Astrocyte (in vitro differentiated cells and primary cell): ENCODE measurements at regions not wholly inside any gene's neighbourhood (a gene's known extent, or its start where the extent isn't known, plus 50 kb on each side); places are given as distances from the start of the nearest gene placed in this dataset.

Experiments used
- DNase-seq: peaks from one replicate; pipeline ENCODE4 v3.0.0-alpha.2; 2010; ENCODE audit warnings: low read depth
- FAIRE-seq: peaks from 2 replicates; lab custom pipeline; 2011; peaks lifted over from hg19 to GRCh38; lab: Jason Lieb, UNC
- H2AFZ ChIP-seq: 2 replicates; pipeline ENCODE4 v1.6.0; 2012; ENCODE audit warnings: low read depth, low read length, inconsistent platforms
- H3K27ac ChIP-seq: 2 replicates; pipeline ENCODE4 v1.5.1; 2011; ENCODE audit warnings: low read depth, low read length, inconsistent platforms
- H3K27me3 ChIP-seq: 2 replicates; pipeline ENCODE4 v1.6.0; 2011; ENCODE audit warnings: low read length, inconsistent platforms; ENCODE audit not compliant: insufficient read depth
- H3K36me3 ChIP-seq: 2 replicates; pipeline ENCODE4 v1.5.1; 2011; ENCODE audit warnings: low read length, inconsistent platforms; ENCODE audit not compliant: insufficient read depth
- H3K4me1 ChIP-seq: 2 replicates; pipeline ENCODE4 v1.5.1; 2011; ENCODE audit warnings: low read length, inconsistent platforms; ENCODE audit not compliant: insufficient read depth
- H3K4me2 ChIP-seq: 2 replicates; pipeline ENCODE4 v1.6.0; 2012; ENCODE audit warnings: low read length, inconsistent platforms
- H3K4me3 ChIP-seq: 2 replicates; pipeline ENCODE4 v1.5.1; 2011; ENCODE audit warnings: low read depth, mild to moderate bottlenecking, low read length, inconsistent platforms; ENCODE audit not compliant: insufficient read depth
- H3K79me2 ChIP-seq: 2 replicates; pipeline ENCODE4 v1.6.0; 2012; ENCODE audit warnings: mild to moderate bottlenecking, low read length, inconsistent platforms; ENCODE audit not compliant: insufficient read depth
- H3K9ac ChIP-seq: 2 replicates; pipeline ENCODE4 v1.6.0; 2012; ENCODE audit warnings: mild to moderate bottlenecking, low read length, inconsistent platforms
- H3K9me3 ChIP-seq: 2 replicates; pipeline ENCODE4 v1.5.1; 2012; ENCODE audit warnings: low read depth, mild to moderate bottlenecking, low read length, inconsistent platforms; ENCODE audit not compliant: insufficient read depth
- H4K20me1 ChIP-seq: 2 replicates; pipeline ENCODE4 v1.6.0; 2012; ENCODE audit warnings: low read length, inconsistent platforms; ENCODE audit not compliant: insufficient read depth
- H3K27ac Mint-ChIP-seq: one replicate; pipeline ENCODE4 v1.8.0; 2021; ENCODE audit warnings: mild to moderate bottlenecking, mixed read lengths; ENCODE audit not compliant: unreplicated experiment
- H3K27me3 Mint-ChIP-seq: one replicate; pipeline ENCODE4 v1.8.0; 2021; ENCODE audit warnings: low read depth, mixed read lengths; ENCODE audit not compliant: unreplicated experiment
- H3K36me3 Mint-ChIP-seq: one replicate; pipeline ENCODE4 v1.8.0; 2021; ENCODE audit warnings: low read depth, mixed read lengths; ENCODE audit not compliant: unreplicated experiment
- H3K4me1 Mint-ChIP-seq: one replicate; pipeline ENCODE4 v1.8.0; 2021; ENCODE audit warnings: low read depth, mixed read lengths; ENCODE audit not compliant: unreplicated experiment
- H3K4me3 Mint-ChIP-seq: one replicate; pipeline ENCODE4 v1.8.0; 2021; ENCODE audit warnings: mild to moderate bottlenecking, moderate library complexity, mixed read lengths; ENCODE audit not compliant: unreplicated experiment
- H3K9me3 Mint-ChIP-seq: one replicate; pipeline ENCODE4 v1.8.0; 2021; ENCODE audit warnings: mild to moderate bottlenecking, mixed read lengths; ENCODE audit not compliant: unreplicated experiment
- CTCF ChIP-seq: IDR thresholded peaks from 2 replicates; pipeline ENCODE4 v1.5.1; 2011; ENCODE audit warnings: low read depth, mild to moderate bottlenecking, inconsistent platforms, low read length, moderate library complexity; ENCODE audit not compliant: insufficient read depth
- EZH2 ChIP-seq: IDR thresholded peaks from 2 replicates; pipeline ENCODE4 v1.6.1; 2012; ENCODE audit warnings: mild to moderate bottlenecking, low read length, inconsistent platforms; ENCODE audit not compliant: insufficient read depth

GRCh38 chr1:74908131-74908530, 175.2 kb downstream of the TYW3 start:
- H3K27ac Mint-ChIP-seq = no peak overlapping the region
- no peaks in the 10 kb centered on the region for H3K9me3 Mint-ChIP-seq
- Histone ChIP-seq H3K27ac (no peak overlapping the region), H3K27me3 (no peaks in the 10 kb centered on the region), H3K9ac (no peak overlapping the region), H3K36me3 (no peaks in the 10 kb centered on the region), H3K9me3 (no peaks in the 10 kb centered on the region), H3K4me3 (no peak overlapping the region), H4K20me1 (no peaks in the 10 kb centered on the region), H2AFZ (no peak overlapping the region), H3K4me1 (no peaks in the 10 kb centered on the region), H3K4me2 (no peak overlapping the region), H3K79me2 (no peaks in the 10 kb centered on the region)
- H3K4me3 Mint-ChIP-seq = no peak overlapping the region
- TF ChIP-seq CTCF (no peak), EZH2 (no peak)
- no peak for DNase-seq
- no peaks in the 10 kb centered on the region for H3K4me1 Mint-ChIP-seq
- no peak for FAIRE-seq
- H3K36me3 Mint-ChIP-seq = no peaks in the 10 kb centered on the region
- no peaks in the 10 kb centered on the region for H3K27me3 Mint-ChIP-seq

- FAIRE-seq = no peak
- no peak for DNase-seq
- Mint-ChIP-seq H3K36me3 (no peaks in the 10 kb centered on the region), H3K4me3 (no peak overlapping the region), H3K4me1 (no peaks in the 10 kb centered on the region), H3K27me3 (no peaks in the 10 kb centered on the region), H3K27ac (no peak overlapping the region), H3K9me3 (no peaks in the 10 kb centered on the region)
- H3K27ac ChIP-seq = no peak overlapping the region
- H3K4me3 ChIP-seq = no peak overlapping the region
- H3K9me3 ChIP-seq = no peaks in the 10 kb centered on the region
- no peaks in the 10 kb centered on the region for H4K20me1 ChIP-seq
- no peak overlapping the region for H2AFZ ChIP-seq
- H3K27me3 ChIP-seq = no peaks in the 10 kb centered on the region
- TF ChIP-seq EZH2 (no peak), CTCF (no peak)
- H3K9ac ChIP-seq = no peak overlapping the region
- no peaks in the 10 kb centered on the region for H3K4me1 ChIP-seq
- no peak overlapping the region for H3K4me2 ChIP-seq
- H3K36me3 ChIP-seq = no peaks in the 10 kb centered on the region
- H3K79me2 ChIP-seq = no peaks in the 10 kb centered on the region
These were observed 175.8 kb downstream of the TYW3 start for GRCh38 chr1:74908797-74909196.

DNA sequence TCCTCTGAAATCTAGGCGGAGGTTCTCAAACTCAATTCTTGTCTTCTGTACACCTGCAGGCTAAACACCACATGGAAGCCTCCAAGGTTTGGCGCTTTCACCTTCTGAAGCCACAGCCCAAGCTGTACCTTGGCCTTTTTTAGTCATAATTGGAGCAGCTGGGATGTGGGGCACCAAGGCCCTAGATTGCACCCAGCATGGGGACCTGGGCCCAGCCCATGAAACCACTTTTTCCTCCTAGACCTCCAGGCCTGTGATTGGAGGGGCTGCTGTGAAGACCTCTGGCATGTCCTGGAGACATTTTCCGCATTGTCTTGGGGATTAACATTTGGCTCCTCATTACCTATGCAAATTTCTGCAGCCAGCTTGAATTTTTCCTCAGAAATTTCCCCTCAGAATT, 181.0 kb downstream of the TYW3 start:
- Histone ChIP-seq H3K36me3 (no peaks in the 10 kb centered on the region), H3K27ac (no peak overlapping the region), H3K9me3 (no peaks in the 10 kb centered on the region), H3K79me2 (no peaks in the 10 kb centered on the region), H3K4me3 (no peak overlapping the region), H3K4me1 (no peaks in the 10 kb centered on the region), H3K4me2 (no peak overlapping the region), H4K20me1 (no peaks in the 10 kb centered on the region), H3K27me3 (no peaks in the 10 kb centered on the region), H2AFZ (no peak overlapping the region), H3K9ac (no peak overlapping the region)
- no peak for FAIRE-seq
- H3K4me1 Mint-ChIP-seq = no peaks in the 10 kb centered on the region
- DNase-seq = no peak
- no peak overlapping the region for H3K4me3 Mint-ChIP-seq
- no peaks in the 10 kb centered on the region for H3K27me3 Mint-ChIP-seq
- no peak overlapping the region for H3K27ac Mint-ChIP-seq
- no peaks in the 10 kb centered on the region for H3K36me3 Mint-ChIP-seq
- TF ChIP-seq CTCF (no peak), EZH2 (no peak)
- H3K9me3 Mint-ChIP-seq = peaks cover 6% of the 10 kb centered on the region
